GDM1 (cell line): ENCODE measurements at regions not wholly inside any gene's neighbourhood (a gene's known extent, or its start where the extent isn't known, plus 50 kb on each side); places are given as distances from the start of the nearest gene placed in this dataset.
"Not testable (repeated sequence)": the region's sequence is repeated elsewhere in the genome, so short reads cannot be mapped to it uniquely, and the experiment has no call there.

Source experiments
- DNase-seq: peaks from one replicate; lab custom pipeline; 2025; lab: John Stamatoyannopoulos, UW

GRCh38 chr11:109480251-109480650 is 58.3 kb downstream of the C11orf87 start:
- no peak for DNase-seq

DNA sequence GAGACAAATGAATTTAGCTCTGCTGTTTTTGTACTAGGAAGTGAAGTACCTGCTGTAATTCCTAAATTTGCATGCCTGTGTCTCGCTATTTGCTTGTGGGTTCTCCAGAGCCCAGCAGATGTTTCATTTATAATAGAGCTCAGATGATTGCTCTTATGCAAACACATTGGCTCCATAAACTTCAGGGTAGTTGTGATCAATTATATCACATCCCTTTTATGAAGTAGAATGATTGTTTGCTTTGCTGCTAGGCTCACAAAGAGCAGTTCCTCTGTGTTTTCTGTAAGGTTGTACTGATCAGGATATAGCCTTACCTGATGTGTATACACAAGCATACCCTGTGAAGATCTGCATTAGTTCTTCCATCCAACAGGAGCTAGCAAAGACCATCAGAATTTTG is 64.1 kb downstream of the C11orf87 start:
- no peak for DNase-seq

DNA sequence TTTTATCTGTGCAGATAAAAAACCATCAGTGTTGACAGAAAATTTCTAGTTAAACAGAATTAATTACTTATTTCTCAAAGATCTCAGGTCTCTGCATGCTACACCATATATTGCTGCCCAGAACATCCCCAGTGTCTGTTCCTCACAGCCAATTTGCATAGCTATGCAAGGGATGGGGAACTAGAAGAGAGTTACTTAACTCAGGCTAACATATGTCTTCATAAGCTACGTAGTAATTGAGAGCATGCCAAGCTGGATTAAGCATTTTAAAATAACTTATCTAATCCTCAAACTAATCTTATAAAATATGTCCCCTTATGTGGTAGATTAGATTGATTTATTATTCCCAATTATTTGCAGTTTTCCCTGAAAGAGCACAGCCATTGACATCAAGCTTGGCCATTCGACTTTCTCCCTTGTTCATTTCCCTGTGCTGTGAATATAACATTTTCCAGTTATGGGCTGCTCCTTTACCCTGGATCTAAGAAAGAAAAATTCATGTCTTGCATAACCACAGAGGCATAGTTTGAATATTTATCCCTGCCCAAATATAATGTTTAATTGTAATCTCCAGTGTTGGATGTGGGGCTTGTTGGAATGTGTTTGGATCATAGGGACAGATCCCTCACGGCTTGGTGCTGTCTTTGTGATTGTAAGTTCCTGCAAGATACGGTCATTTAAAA is 69.1 kb downstream of the C11orf87 start:
- no peak for DNase-seq

GRCh38 chr11:109506115-109506514 is 84.1 kb downstream of the C11orf87 start:
- DNase-seq = no peak

- DNase-seq = no peak
Observed at GRCh38 chr11:109507331-109507730, 85.3 kb downstream of the C11orf87 start.

DNA sequence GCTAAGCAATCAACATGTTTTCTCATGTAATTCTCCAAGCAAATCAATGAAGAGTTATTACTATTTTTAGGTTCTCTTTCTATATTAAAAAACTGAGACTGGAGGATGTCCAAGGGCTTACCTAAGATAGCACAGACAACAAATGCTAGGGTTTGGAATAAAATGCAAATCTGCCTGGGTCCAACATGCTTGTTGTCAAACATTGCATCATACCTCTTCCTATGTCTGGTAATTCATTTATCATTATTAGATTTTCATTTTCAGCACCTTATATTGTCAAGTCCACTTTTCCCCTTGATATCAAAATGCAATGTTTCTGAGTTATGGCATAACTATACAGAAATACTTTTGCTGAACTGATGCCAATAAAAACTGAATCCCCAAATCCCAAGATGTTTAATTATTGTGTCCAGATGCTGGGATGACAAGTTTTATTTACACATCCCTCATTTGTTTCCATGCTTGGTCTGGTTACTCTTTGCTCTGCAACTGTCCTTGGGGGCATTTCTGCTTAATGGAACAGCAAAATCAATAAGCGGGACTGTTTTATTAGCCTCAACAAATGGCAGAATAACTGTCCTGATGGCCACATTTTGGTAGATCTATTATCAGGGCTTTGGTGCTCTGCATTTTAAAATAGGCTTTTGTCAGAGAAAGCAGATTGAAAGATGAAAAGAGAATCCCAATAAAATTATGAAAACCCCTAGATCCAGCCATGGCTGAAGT is 86.0 kb downstream of the C11orf87 start:
- DNase-seq = no peak

- no peak for DNase-seq
Observed at GRCh38 chr11:109508943-109509342, 87.0 kb downstream of the C11orf87 start.

- no peak for DNase-seq
Observed at GRCh38 chr11:109510316-109510715, 88.3 kb downstream of the C11orf87 start.

DNA sequence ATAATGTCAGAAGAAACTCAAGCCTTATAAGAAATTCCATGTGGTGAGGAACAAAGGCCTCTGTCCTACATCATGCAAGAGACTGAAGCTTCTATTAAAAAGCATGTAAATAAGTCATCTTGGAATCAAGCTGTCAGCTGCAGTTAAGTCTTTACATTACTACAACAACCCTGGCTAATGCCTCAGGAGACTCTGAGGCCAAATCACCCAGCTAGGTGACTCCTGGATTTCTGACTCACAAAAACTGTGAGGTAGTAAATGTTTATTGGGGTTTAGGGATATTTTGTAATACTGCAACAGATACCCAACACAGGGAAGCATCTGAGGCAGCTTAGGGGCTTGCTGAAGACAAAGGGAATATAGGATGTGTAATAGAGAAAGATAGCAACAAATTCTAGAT is 89.6 kb downstream of the C11orf87 start:
- no peak for DNase-seq

- no peak for DNase-seq
Observed at GRCh38 chr11:109512249-109512648, 90.3 kb downstream of the C11orf87 start.

DNA sequence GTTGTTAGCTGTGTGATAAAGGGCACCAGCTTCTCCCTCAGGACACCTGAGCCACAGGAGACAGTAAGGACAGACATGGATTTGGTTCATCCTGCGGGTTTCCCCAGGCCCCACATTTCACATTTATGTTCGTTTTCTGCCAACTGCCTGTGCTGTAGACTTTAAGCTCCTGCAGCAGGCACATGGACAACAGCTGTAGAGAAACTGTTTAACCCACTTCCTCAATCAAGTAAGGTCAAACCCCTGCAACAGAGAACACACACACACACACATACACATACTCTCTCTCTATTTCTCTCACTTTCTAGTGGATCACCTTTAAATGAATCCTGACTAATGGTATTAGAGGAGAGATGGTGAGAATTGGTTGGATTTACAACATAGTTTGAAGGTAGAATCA is 90.7 kb downstream of the C11orf87 start:
- no peak for DNase-seq

GRCh38 chr11:109514313-109515018 is 92.5 kb downstream of the C11orf87 start:
- DNase-seq = no peak

- DNase-seq = no peak
Observed at GRCh38 chr11:109519253-109519652, 97.3 kb downstream of the C11orf87 start.

- DNase-seq = no peak
Observed at GRCh38 chr11:109521571-109522086, 99.6 kb downstream of the C11orf87 start.

GRCh38 chr11:109522116-109522755 is 100.2 kb downstream of the C11orf87 start:
- no peak for DNase-seq

- not testable (repeated sequence) for DNase-seq
Observed at GRCh38 chr11:109525636-109526035, 103.6 kb downstream of the C11orf87 start.

GRCh38 chr11:109526061-109526460 is 104.1 kb downstream of the C11orf87 start:
- no peak for DNase-seq

DNA sequence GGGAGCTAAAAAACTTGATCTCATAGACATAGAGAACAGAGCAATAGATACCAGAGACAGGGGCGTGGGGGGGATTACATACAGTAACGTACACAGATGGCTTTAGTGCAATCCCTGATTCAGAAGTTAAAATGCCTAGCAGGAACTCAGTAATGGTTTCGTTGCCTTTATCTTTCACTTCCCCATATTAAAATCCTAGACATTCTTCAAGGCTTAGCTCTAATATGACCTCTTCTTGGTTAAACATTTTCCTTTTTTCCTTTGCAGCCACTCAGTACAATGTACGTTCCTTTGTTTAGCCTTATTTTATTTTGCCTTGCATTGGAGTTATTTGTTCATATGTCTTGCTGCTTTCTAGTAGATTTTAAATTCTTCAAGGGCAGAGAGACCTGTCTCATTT is 104.9 kb downstream of the C11orf87 start:
- no peak for DNase-seq

DNA sequence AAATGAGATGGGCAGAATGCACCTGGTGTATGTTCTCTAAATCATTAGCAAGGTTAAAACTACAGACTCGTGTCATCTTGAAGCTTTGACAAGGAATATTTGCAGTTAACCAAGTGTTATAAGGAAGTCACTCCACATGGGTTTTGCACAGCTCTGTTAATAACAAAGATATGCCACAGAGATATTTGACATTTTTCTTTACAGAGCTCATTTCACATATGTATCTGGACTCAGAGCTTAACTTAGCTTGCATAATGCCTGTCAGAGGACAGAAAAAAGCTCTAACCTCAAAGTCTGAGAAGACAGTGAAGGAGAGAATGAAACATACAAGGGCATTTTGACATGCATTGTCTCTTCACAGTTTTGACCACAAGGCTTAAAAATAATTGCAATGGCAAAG is 105.5 kb downstream of the C11orf87 start:
- DNase-seq = no peak

GRCh38 chr11:109547356-109548027 is 125.5 kb downstream of the C11orf87 start:
- DNase-seq = no peak

DNA sequence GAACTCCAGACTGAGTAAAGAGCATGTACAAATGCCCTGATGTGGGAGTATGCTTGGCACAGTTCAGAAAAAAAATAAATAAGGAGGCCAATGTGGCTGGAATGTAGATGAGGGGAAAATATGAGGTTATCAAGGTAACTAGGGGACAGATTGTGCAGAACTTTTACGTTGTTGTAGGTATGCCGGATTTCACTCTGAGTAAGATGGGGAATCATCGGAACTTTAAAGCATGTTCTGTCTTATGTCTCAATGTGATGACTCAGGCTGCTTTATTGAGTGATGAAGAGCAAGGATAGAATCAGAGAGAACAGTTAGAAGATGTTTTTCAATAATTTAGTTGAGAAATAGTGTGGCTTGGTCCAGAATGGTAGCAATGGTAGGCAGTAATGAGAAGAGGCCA is 130.4 kb downstream of the C11orf87 start:
- no peak for DNase-seq

- DNase-seq = no peak
Observed at GRCh38 chr11:109553284-109553683, 131.3 kb downstream of the C11orf87 start.
